Stomach smooth muscle (tissue), 2 donors: ENCODE measurements at regions not wholly inside any gene's neighbourhood (a gene's known extent, or its start where the extent isn't known, plus 50 kb on each side); places are given as distances from the start of the nearest gene placed in this dataset.
"Not testable (repeated sequence)": the region's sequence is repeated elsewhere in the genome, so short reads cannot be mapped to it uniquely, and the experiment has no call there.

Experiments
- H3K27ac ChIP-seq: one replicate; pipeline ENCODE4 v1.7.0; 2013; ENCODE audit warnings: mild to moderate bottlenecking, low read length, inconsistent platforms
- H3K27me3 ChIP-seq, 2 donors: one replicate each; pipeline ENCODE4 v1.7.0; 2013; ENCODE audit warnings: low read length in 2 of 2; ENCODE audit not compliant: insufficient read depth in 2 of 2, control insufficient read depth in 1 of 2
- H3K36me3 ChIP-seq, 2 donors: one replicate each; pipeline ENCODE4 v1.7.0; 2013; ENCODE audit warnings: low read length in 2 of 2; ENCODE audit not compliant: control insufficient read depth in 2 of 2, insufficient read depth in 2 of 2
- H3K4me1 ChIP-seq: one replicate; pipeline ENCODE4 v1.7.0; 2013; ENCODE audit warnings: low read length; ENCODE audit not compliant: control insufficient read depth, insufficient read depth
- H3K4me3 ChIP-seq, 2 donors: one replicate each; pipeline ENCODE4 v1.7.0; 2013; ENCODE audit warnings: low read length in 2 of 2
- H3K9ac ChIP-seq, 2 donors: one replicate each; pipeline ENCODE4 v1.7.0; 2013; ENCODE audit warnings: low read length in 2 of 2, mild to moderate bottlenecking in 1 of 2
- H3K9me3 ChIP-seq, 2 donors: one replicate each; pipeline ENCODE4 v1.7.0; 2013; ENCODE audit warnings: low read length in 2 of 2; ENCODE audit not compliant: control insufficient read depth in 2 of 2
- donor health status: healthy.
- donor health status: Pancreatic carcinoma.

DNA sequence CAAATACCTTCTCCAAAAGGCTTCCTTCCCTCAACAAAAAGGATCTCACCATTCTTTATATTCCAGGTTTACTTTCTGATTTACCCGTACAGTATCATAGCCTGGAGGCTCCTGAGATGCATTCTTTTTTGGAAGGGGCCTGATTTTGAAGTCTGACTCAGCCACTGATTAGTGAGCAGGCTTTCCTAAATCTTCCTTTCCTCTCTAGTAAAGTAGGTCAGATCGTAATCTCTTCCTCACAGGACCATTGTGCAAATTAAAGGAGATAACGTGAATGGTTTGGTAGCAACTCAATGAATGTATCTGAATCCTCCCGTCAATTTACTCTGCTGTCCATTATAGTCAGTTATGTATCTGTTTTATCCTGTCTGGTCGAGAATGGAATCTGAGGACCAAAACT, 227.7 kb upstream of the ANO5 start:
- no peaks in the 10 kb centered on the region for H3K4me1 ChIP-seq
- H3K27ac ChIP-seq: no peak overlapping the region
- no peaks in the 10 kb centered on the region for H3K36me3 ChIP-seq
- H3K27me3 ChIP-seq: no peaks in the 10 kb centered on the region
- H3K9ac ChIP-seq: no peak overlapping the region
- no peaks in the 10 kb centered on the region for H3K9me3 ChIP-seq
- H3K4me3 ChIP-seq: no peak overlapping the region

GRCh38 chr11:21968702-21969101, 224.2 kb upstream of the ANO5 start:
- H3K27me3 ChIP-seq: no peaks in the 10 kb centered on the region
- no peaks in the 10 kb centered on the region for H3K4me1 ChIP-seq
- H3K9ac ChIP-seq: no peak overlapping the region

DNA sequence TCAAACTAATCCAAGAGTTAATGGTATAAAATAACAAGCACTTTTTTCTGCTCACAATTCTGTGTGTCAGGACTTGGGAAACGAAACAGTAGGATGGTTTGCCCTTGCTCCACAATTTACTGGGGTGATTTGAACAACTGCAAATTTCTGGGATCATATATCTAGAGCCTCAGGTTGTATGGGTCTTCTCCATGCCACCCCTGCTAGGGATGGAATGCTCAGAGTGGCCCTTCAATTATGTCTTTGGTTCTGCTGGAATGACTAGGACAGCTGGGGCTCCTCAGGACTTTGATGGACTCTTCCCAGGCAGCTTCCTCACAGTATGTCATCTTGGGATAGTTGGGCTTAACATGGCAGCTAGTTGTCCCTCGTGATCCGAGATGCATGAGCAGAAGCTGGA, 223.0 kb upstream of the ANO5 start:
- H3K4me1 ChIP-seq: no peaks in the 10 kb centered on the region
- no peaks in the 10 kb centered on the region for H3K36me3 ChIP-seq
- no peak overlapping the region for H3K27ac ChIP-seq
- H3K27me3 ChIP-seq: no peaks in the 10 kb centered on the region
- no peak overlapping the region for H3K9ac ChIP-seq
- no peaks in the 10 kb centered on the region for H3K9me3 ChIP-seq
- no peak overlapping the region for H3K4me3 ChIP-seq

More at GRCh38 chr11:21968702-21969101, 224.2 kb upstream of the ANO5 start:
- H3K27ac ChIP-seq: no peak overlapping the region
- H3K9me3 ChIP-seq: no peaks in the 10 kb centered on the region
- no peaks in the 10 kb centered on the region for H3K36me3 ChIP-seq
- no peak overlapping the region for H3K4me3 ChIP-seq

DNA sequence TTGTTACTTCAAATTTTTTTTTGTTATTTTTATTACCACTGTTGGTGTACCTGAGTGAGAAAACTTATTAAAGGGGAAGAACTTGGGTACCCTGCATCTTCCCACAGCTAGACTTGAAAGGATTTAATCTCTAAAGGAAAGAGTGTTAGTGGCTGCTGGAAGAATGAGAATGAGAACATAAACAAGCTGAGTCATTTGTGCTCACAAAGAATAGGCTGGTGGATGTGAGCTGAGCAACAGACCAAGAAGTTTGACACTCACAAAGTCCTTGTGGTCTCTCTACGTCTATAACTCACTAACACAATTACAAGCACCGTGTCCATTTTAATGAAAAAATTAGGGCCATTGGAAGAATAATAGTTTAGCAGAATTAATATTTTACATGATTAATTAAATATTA, 217.6 kb upstream of the ANO5 start:
- Histone ChIP-seq H3K27ac (no peak overlapping the region), H3K27me3 (no peaks in the 10 kb centered on the region), H3K4me3 (no peak overlapping the region), H3K9me3 (no peaks in the 10 kb centered on the region), H3K4me1 (no peaks in the 10 kb centered on the region), H3K9ac (no peak overlapping the region), H3K36me3 (no peaks in the 10 kb centered on the region)

DNA sequence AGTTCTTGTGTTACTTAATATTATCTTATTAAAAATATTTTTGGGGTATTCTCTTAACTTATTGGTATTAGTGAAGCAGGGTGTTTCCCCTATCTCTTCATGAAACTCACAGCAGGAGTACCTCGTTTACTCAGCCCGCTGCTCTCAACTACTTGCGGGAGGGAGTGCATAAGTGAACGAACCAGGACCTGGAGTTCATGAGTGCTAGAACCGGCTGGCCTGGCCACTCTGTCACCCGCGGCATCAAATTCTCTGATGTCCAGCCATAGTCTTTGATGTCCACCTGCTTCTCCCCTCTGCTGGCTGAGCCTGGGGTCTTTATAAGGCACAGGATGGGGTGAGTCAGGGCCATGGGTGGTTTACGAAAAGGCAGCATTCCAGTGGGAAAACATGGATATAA, 216.7 kb upstream of the ANO5 start:
- no peaks in the 10 kb centered on the region for H3K4me1 ChIP-seq
- H3K27me3 ChIP-seq: no peaks in the 10 kb centered on the region
- H3K36me3 ChIP-seq: no peaks in the 10 kb centered on the region
- H3K4me3 ChIP-seq: no peak overlapping the region
- H3K27ac ChIP-seq: no peak overlapping the region
- H3K9ac ChIP-seq: no peak overlapping the region
- H3K9me3 ChIP-seq: no peaks in the 10 kb centered on the region

DNA sequence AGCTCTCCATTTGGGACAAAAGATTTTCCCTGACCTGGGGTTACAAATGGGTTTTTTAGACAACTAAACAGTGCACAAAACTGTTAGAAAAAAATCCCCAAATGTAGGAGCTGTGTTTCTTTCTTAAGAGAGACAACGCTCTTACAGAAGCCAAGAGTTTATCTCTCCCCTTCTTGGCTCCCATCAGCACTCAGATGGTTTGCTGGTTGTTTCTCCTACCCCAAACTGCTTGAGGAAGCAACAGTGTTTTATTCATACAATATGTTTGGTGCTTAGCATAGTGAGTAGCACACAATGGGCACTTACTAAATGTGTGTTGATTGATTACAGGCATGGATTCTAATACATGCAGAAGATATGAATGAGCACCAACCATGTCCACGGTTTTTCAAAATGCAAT, 209.5 kb upstream of the ANO5 start:
- no peaks in the 10 kb centered on the region for H3K4me1 ChIP-seq
- H3K4me3 ChIP-seq: no peak overlapping the region
- no peak overlapping the region for H3K9ac ChIP-seq
- no peak overlapping the region for H3K27ac ChIP-seq
- H3K9me3 ChIP-seq: no peaks in the 10 kb centered on the region
- H3K27me3 ChIP-seq: no peaks in the 10 kb centered on the region
- no peaks in the 10 kb centered on the region for H3K36me3 ChIP-seq

DNA sequence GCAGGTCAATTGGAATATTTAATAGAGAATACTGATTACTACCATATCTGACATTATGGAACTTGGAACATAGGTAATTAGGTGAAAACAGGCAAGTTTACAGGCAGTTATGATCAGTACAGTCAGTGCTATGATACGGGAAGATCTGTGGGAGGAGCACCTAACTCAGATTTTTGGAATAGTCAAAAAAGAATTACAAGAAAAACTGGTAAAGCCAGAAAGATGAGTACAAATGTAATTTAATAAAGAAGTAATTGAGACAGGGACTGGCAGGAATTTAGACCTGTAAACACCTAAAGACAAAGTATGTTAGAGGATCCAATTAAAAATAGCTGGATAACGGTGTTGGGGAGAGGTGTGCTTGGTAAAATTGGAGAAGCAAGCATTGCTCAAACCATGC, 206.5 kb upstream of the ANO5 start:
- H3K36me3 ChIP-seq: no peaks in the 10 kb centered on the region
- no peaks in the 10 kb centered on the region for H3K4me1 ChIP-seq
- H3K9me3 ChIP-seq: no peaks in the 10 kb centered on the region
- no peak overlapping the region for H3K4me3 ChIP-seq
- no peaks in the 10 kb centered on the region for H3K27me3 ChIP-seq
- no peak overlapping the region for H3K27ac ChIP-seq
- H3K9ac ChIP-seq: no peak overlapping the region

DNA sequence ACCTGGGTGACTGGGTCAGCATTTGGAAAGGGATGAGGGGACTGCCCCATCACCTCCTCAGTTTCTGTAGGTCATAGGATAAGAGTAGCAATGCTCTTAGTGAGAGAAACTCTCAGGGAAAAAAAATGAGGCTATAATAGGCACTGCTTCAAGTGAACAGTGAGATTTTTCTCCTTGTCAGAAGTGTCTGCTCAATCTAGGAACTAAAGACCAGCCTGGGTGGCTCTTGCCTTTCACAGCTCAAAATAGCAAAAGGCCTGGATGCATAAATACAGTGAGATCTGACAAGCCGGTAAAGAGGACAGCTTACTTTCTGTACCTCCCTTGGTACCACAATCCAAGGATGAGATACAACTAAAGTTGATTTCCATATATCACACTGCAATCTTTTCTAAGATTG, 205.6 kb upstream of the ANO5 start:
- H3K27me3 ChIP-seq: no peaks in the 10 kb centered on the region
- H3K4me1 ChIP-seq: no peaks in the 10 kb centered on the region
- no peak overlapping the region for H3K9ac ChIP-seq
- H3K9me3 ChIP-seq: no peaks in the 10 kb centered on the region
- no peaks in the 10 kb centered on the region for H3K36me3 ChIP-seq
- no peak overlapping the region for H3K4me3 ChIP-seq
- no peak overlapping the region for H3K27ac ChIP-seq

GRCh38 chr11:21988477-21988876, 204.4 kb upstream of the ANO5 start:
- H3K9me3 ChIP-seq: no peaks in the 10 kb centered on the region
- H3K27me3 ChIP-seq: no peaks in the 10 kb centered on the region
- no peak overlapping the region for H3K4me3 ChIP-seq
- H3K27ac ChIP-seq: no peak overlapping the region
- H3K9ac ChIP-seq: no peak overlapping the region
- no peaks in the 10 kb centered on the region for H3K36me3 ChIP-seq
- H3K4me1 ChIP-seq: no peaks in the 10 kb centered on the region

DNA sequence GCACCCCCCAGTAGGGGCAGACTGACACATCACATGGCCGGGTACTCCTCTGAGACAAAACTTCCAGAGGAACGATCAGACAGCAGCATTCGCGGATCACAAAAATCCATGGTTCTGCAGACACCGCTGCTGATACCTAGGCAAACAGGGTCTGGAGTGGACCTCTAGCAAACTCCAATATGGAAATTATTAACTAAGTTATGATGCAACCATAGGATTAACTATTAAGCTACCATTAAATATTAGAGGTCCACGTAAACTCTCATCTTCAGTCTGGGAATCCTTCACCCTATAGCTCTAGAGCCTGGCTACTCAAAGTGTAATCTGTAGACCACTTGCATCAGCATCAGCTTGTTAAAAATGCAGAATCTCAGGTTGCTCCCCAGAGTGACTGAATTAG, 191.1 kb upstream of the ANO5 start:
- H3K4me3 ChIP-seq, H3K27ac ChIP-seq, H3K4me1 ChIP-seq, H3K9me3 ChIP-seq, H3K36me3 ChIP-seq, H3K27me3 ChIP-seq, H3K9ac ChIP-seq: not testable (repeated sequence)

DNA sequence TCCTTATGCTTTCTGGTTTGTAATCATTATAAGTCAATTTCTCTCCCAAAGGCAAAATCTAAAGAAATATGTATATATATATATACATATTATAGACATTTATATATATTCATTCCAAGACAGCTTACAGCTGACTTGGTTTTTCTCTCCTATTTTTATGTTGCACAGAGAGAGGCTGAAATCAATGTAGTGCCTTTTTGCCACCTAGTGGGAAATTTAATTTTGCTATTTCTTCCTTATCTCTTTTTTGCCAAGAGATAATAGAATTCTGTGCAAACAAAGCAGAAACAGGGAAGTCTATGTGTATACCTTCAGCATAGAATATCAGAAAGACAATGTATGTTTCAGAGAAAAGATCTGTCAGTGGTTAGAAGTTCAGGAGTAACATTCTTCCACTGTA, 186.0 kb upstream of the ANO5 start:
- no peaks in the 10 kb centered on the region for H3K9me3 ChIP-seq
- no peaks in the 10 kb centered on the region for H3K36me3 ChIP-seq
- H3K27ac ChIP-seq: no peak overlapping the region
- H3K9ac ChIP-seq: no peak overlapping the region
- no peaks in the 10 kb centered on the region for H3K4me1 ChIP-seq
- H3K27me3 ChIP-seq: no peaks in the 10 kb centered on the region
- no peak overlapping the region for H3K4me3 ChIP-seq

DNA sequence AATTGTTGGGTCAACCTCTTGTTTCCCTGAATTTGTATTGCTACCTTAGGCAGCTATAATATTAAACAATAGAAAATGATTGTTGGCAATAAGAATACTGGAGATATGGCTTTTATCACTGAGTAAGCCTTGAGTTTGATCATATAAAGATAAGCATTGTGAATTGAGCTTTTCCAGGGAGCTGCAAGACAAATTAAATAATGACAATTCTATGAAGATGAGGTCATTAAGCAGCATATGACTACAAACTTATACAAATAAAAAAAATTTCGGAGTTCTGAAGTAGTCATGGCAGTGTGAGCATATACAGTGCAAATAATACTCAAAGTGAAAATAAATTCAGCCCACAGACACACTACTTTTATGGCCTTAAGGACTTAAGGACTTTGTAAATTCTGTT, 161.1 kb upstream of the ANO5 start:
- H3K9ac ChIP-seq: no peak overlapping the region
- no peaks in the 10 kb centered on the region for H3K4me1 ChIP-seq
- H3K27ac ChIP-seq: no peak overlapping the region
- no peaks in the 10 kb centered on the region for H3K27me3 ChIP-seq
- H3K9me3 ChIP-seq: no peaks in the 10 kb centered on the region
- no peaks in the 10 kb centered on the region for H3K36me3 ChIP-seq
- no peak overlapping the region for H3K4me3 ChIP-seq
